Smooth muscle cell (in vitro differentiated cells): ENCODE measurements at regions not wholly inside any gene's neighbourhood (a gene's known extent, or its start where the extent isn't known, plus 50 kb on each side); places are given as distances from the start of the nearest gene placed in this dataset.

ENCODE experiments used
- DNase-seq: peaks from one replicate; lab custom pipeline; 2025; ENCODE audit not compliant: unreplicated experiment; lab: John Stamatoyannopoulos, UW
- H2AFZ ChIP-seq: fragments of 200-600 bp; sonication (generic); 2 replicates; pipeline ENCODE4 v1.6.0; 2016; ENCODE audit warnings: antibody characterized with exemption, low read depth, mild to moderate bottlenecking
- H3F3A ChIP-seq: fragments of 200-600 bp; sonication (generic); 2 replicates; pipeline ENCODE4 v1.6.0; 2017; ENCODE audit warnings: antibody characterized with exemption, low read depth
- H3K27ac ChIP-seq: fragments of 200-600 bp; sonication (generic); 2 replicates; pipeline ENCODE4 v1.5.1; 2016; ENCODE audit warnings: low read depth, mild to moderate bottlenecking
- H3K27me3 ChIP-seq: fragments of 200-600 bp; sonication (generic); 2 replicates; pipeline ENCODE4 v1.6.1; 2016; ENCODE audit warnings: low read depth, mild to moderate bottlenecking
- H3K36me3 ChIP-seq: fragments of 200-600 bp; sonication (generic); 2 replicates; pipeline ENCODE4 v1.5.1; 2016; ENCODE audit warnings: low read depth
- H3K4me1 ChIP-seq: fragments of 200-600 bp; sonication (generic); 2 replicates; pipeline ENCODE4 v1.5.1; 2016; ENCODE audit warnings: low read depth
- H3K4me2 ChIP-seq: fragments of 200-600 bp; sonication (generic); 2 replicates; pipeline ENCODE4 v1.6.0; 2016; ENCODE audit warnings: mild to moderate bottlenecking
- H3K4me3 ChIP-seq: fragments of 200-600 bp; sonication (generic); 2 replicates; pipeline ENCODE4 v1.5.1; 2016; ENCODE audit warnings: mild to moderate bottlenecking
- H3K79me2 ChIP-seq: fragments of 200-600 bp; sonication (generic); 2 replicates; pipeline ENCODE4 v1.6.0; 2016; ENCODE audit warnings: low read depth, mild to moderate bottlenecking
- H3K9ac ChIP-seq: fragments of 200-600 bp; sonication (generic); 2 replicates; pipeline ENCODE4 v1.6.0; 2016; ENCODE audit warnings: low read depth
- H3K9me3 ChIP-seq: fragments of 200-600 bp; sonication (generic); replicated peaks from 2 replicates; pipeline ENCODE4 v1.5.1; 2016; ENCODE audit warnings: low read depth
- H4K20me1 ChIP-seq: fragments of 200-600 bp; sonication (generic); 2 replicates; pipeline ENCODE4 v1.6.0; 2016; ENCODE audit warnings: low read depth
- CTCF ChIP-seq: fragments of 200-600 bp; sonication (generic); IDR thresholded peaks from 2 replicates; pipeline ENCODE4 v1.5.1; 2017; ENCODE audit warnings: borderline replicate concordance, mild to moderate bottlenecking, antibody characterized with exemption; ENCODE audit not compliant: insufficient read depth, poor library complexity, severe bottlenecking
- WGBS: methylation state at CpG from one replicate; pipeline ENCODE4 v1.1.7; 2016; ENCODE audit warnings: low lambda C conversion rate; 5-methylcytosine and 5-hydroxymethylcytosine counted together

DNA sequence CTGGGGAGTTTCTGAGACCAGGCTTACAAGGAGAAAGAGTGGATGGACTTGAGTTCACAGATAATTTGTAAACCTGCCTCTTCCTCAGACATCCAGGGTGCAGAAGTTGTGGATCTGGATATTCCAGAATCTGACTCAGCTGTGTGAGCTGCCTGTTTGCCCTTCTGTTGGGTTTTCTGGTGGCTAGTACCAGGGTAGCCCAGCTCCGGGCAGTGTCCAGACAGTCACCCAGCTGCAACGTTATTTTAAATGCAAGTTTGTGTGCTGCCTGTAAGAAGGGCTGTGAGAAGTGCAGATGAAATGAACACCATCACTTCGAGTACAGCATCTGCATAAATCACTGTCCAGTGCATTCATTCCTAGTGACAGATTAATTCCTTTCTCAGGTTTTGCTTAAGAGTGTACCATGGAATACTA is 1053.0 kb downstream of the TUSC7 start:
- WGBS, result 25% methylated on average over 3 of the region's 3 CpGs
- H3K27me3 ChIP-seq, result no peaks in the 10 kb centered on the region
- H3K9me3 ChIP-seq, result no peaks in the 10 kb centered on the region
- no peaks in the 10 kb centered on the region for H3K79me2 ChIP-seq
- TF ChIP-seq CTCF, result no peak
- no peaks in the 10 kb centered on the region for H3K36me3 ChIP-seq
- H4K20me1 ChIP-seq, result no peaks in the 10 kb centered on the region
- H3F3A ChIP-seq, result peaks cover 20% of the 10 kb centered on the region
- H3K4me1 ChIP-seq, result peaks cover 12% of the 10 kb centered on the region
- no peak overlapping the region for H3K9ac ChIP-seq
- H3K4me2 ChIP-seq, result peak overlapping the region; percentile 53
- DNase-seq, result no peak
- peak overlapping the region; percentile 71 for H3K27ac ChIP-seq
- H3K4me3 ChIP-seq, result no peak overlapping the region
- peak overlapping the region; percentile 55 for H2AFZ ChIP-seq

DNA sequence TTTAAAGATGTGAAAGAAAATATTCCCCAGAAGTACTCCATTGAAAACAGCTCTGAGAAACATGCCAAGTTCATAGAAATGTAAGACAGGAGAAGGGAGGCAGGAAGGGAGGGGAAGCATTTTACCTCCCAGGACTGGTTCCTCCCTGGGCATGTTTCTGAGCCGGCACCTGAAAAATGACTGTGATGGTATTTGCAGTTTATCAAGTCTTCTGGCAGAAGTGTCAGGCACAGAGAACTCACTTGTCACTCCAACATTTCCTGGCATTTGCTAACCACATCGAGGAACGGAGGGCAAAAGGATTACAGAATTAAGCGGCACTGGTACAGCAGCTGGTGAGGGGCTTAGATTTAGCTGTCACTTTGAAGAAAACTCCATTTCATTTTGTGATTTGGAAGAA is 1054.0 kb downstream of the TUSC7 start:
- Histone ChIP-seq H3K27ac (no peak overlapping the region), H3K4me3 (no peak overlapping the region), H3K9me3 (no peaks in the 10 kb centered on the region), H3K79me2 (no peaks in the 10 kb centered on the region), H2AFZ (peak overlapping the region; percentile 55), H3K27me3 (no peaks in the 10 kb centered on the region), H4K20me1 (no peaks in the 10 kb centered on the region), H3K36me3 (no peaks in the 10 kb centered on the region), H3K4me2 (no peak overlapping the region), H3F3A (peaks cover 20% of the 10 kb centered on the region), H3K9ac (no peak overlapping the region), H3K4me1 (peaks cover 12% of the 10 kb centered on the region)
- 47% methylated on average over 4 of the region's 4 CpGs for WGBS
- no peak for DNase-seq
- no peak for TF ChIP-seq CTCF

DNA sequence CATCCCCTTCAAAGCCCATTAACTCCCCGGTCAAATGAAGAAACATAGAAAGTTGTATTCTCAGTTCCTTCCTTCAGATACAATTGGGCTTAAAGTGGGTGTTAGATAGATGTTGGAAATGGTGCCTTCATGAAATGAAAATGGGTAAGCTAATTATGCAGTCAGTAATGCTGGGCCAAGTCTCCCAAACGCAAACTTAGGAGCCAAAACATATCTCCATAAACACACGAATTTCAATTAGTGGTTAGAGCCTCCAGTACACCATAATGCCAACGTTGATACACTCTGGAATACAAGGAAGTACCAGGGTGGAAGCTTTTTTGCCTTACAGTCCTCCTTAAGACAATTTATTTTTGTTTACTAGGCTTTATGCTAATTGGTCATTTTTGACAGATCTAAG is 1059.0 kb downstream of the TUSC7 start:
- no peaks in the 10 kb centered on the region for H3K9me3 ChIP-seq
- no peaks in the 10 kb centered on the region for H3K4me1 ChIP-seq
- H3K4me2 ChIP-seq, result no peak overlapping the region
- no peaks in the 10 kb centered on the region for H4K20me1 ChIP-seq
- H2AFZ ChIP-seq, result no peak overlapping the region
- no peak overlapping the region for H3K27ac ChIP-seq
- H3F3A ChIP-seq, result peaks cover under 1% of the 10 kb centered on the region
- no peaks in the 10 kb centered on the region for H3K36me3 ChIP-seq
- no peak for TF ChIP-seq CTCF
- no peaks in the 10 kb centered on the region for H3K79me2 ChIP-seq
- WGBS, result 93% methylated on average over 4 of the region's 4 CpGs
- H3K9ac ChIP-seq, result no peak overlapping the region
- H3K4me3 ChIP-seq, result no peak overlapping the region
- no peaks in the 10 kb centered on the region for H3K27me3 ChIP-seq
- DNase-seq, result no peak

- no peak overlapping the region for H3K27ac ChIP-seq
- H3K9me3 ChIP-seq, result no peaks in the 10 kb centered on the region
- DNase-seq, result no peak
- no peaks in the 10 kb centered on the region for H3K36me3 ChIP-seq
- no peaks in the 10 kb centered on the region for H3K79me2 ChIP-seq
- H4K20me1 ChIP-seq, result no peaks in the 10 kb centered on the region
- no peak overlapping the region for H3K4me2 ChIP-seq
- no peak for TF ChIP-seq CTCF
- no peak overlapping the region for H3K4me3 ChIP-seq
- no peak overlapping the region for H2AFZ ChIP-seq
- H3F3A ChIP-seq, result no peaks in the 10 kb centered on the region
- H3K27me3 ChIP-seq, result no peaks in the 10 kb centered on the region
- H3K9ac ChIP-seq, result no peak overlapping the region
- no peaks in the 10 kb centered on the region for H3K4me1 ChIP-seq
Observed at GRCh38 chr3:117774130-117774529, 1064.6 kb downstream of the TUSC7 start.
